Left kidney (tissue), 1 donor: ENCODE measurements at regions not wholly inside any gene's neighbourhood (a gene's known extent, or its start where the extent isn't known, plus 50 kb on each side); places are given as distances from the start of the nearest gene placed in this dataset.

ENCODE experiments used
- DNase-seq: peaks from one replicate; pipeline ENCODE4 v3.0.0-alpha.2; 2013

DNA sequence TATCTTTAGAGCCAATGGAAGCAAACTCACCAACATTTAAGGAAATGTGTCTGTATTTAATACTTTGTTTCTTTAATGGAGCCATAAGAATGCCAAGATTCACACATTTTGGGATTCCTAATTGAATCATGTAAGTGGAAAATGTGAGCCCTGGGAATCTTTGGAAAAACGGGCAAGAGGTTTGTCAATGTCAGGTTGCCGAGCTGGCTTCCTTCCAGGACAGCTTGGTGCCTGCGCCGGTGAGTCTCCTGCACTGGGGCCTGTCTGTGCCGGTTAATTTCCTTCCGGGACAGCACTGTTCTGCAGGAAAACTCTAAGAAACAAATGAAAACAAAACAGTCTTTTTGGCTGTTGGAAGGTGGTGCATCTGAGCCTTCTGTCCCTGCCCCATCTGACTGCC is 210.6 kb downstream of the HAPSTR1 start:
- DNase-seq = no peak

DNA sequence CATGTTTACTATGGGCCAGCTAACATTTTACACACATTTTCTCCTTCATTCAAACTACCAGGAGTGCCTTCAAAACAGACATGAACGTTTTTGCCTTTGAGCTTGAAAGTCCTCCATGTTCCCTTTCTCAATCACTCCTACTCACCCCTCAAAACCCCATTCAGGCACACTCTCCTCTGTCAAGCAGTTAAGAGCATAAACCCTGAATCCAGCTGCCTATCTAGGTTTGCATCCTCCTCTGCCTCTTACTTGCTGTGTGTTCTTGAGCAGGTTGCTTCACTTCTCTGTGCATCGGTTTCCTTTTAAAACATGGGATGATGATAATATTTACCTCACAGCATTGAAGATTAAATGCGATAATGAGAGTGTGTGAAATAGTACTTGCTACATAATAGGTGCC is 215.3 kb downstream of the HAPSTR1 start:
- DNase-seq = no peak

DNA sequence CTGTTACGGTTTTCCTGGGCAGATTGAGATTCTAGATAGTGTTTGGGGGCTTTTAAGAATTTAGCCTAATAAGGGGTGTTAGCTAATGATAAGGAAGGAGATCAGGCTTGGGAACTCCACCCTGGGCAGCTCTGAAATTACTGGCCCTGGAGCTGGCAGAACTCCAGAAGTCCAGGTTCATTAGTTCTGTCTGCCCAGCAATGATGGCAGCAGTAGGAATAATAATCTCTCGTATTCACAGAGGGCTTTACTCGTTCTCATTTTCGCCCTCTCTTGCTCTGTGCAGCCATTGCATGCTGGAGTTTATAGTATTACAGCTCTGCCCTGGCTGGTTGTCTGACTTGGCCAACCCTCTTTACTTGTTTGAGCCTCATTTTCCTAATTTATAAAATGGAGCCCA is 216.0 kb downstream of the HAPSTR1 start:
- DNase-seq = no peak

DNA sequence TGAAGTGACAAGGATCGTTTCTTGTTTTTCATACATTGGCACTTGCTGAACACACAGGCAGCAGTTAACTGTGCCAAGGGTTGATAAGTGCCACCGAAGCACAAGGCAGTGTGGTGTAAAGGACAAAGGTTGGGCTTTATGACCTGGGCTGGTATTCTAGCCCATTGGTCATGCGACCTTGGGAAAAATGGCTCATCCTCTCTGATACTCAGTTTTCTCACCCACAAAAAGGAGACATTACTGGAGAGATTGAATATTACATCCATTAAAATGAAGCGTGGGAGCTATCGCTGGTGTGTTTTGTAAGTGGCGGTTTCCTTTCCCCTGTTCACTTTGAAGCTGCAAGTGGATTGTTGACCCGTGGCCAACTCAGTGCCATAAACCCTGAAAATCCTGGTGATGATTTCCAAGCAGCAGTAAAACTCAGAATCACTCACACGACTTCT is 216.9 kb downstream of the HAPSTR1 start:
- DNase-seq = no peak

DNA sequence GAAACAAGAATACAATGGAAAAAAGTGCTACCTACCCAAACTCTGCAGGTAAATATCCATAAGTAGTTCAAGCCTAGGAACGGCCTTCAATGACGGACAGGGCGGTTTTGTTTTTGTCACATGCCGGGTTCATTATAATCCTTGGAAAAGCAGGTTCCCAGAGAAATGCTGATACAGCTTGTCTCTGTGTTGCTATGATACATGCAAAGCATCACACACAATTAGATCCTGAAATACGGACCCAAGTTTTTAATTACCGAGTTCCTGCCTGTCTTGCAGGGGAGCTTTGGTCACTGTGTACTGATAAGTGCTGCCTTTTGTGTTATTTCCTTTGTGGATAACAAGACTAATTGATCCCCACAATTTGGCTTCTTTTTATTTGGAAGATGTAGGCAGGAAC is 217.4 kb downstream of the HAPSTR1 start:
- no peak for DNase-seq

DNA sequence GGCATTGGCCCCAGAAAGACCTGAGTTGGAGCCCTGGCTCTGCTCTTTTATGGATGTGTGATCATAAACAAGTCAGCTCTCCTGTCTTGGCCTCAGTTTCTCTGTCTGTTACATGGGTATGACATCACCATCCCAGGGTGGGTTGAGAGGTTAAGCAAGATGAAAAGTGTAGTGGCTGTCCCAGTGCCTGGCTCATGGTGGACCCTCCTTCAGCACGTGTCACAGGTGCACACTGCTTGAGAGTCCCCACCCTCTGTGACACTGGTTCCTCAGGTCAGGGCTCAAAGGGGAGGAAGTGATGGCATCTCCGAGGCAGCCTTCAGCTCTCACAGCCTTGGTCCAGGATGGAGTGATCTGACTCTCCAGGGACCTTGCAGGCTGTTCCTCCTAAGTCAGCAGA is 218.4 kb downstream of the HAPSTR1 start:
- DNase-seq = no peak

DNA sequence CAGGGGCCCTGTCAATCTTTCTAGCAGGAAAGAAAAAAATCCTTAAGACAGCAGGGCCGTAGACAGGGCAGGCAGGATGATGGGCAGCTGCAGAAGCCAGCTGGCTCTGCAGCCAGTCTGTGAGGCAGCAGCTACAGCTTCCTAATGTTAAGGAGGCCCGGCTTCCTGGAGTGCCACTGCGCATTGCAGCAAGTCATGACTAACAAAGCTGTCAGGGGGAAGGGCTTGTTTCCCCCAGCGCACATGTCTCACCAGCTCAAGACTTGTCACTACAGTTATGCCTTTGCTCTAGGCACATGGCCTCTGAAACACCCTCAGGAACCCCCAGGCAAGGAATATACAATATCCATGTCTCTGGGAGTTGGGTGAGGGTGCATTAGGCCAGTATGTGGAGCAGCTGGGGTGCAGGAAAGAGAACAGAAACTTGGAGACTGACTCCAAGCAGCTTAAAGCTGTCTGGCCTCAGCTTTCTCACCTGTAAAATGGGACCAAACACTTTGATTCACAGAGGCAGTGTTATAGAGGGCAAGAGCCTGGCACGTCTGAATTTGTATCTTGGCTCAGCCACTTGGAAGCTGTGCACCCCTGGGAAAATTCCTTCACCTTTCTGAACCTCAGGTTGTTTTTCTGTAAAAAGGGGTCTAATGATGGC is 220.0 kb downstream of the HAPSTR1 start:
- no peak for DNase-seq

DNA sequence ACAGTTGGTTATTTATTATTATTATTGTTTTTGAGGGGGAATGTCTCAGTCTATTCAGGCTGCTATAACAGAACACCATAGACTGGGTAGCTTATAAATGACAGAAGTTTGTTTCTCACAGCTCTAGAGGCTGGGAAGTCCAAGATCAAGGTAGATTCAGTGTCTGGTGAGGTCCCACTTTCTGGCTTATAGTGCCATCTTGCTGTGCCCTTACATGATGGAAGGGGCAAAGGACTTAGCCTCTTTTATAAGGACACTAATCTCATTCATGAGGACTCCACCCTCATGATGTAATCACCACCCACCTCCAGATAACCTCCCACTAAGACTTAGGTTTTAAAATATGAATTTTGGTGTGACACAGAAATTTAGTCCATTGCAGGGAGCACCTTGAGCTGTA is 224.6 kb downstream of the HAPSTR1 start:
- no peak for DNase-seq

DNA sequence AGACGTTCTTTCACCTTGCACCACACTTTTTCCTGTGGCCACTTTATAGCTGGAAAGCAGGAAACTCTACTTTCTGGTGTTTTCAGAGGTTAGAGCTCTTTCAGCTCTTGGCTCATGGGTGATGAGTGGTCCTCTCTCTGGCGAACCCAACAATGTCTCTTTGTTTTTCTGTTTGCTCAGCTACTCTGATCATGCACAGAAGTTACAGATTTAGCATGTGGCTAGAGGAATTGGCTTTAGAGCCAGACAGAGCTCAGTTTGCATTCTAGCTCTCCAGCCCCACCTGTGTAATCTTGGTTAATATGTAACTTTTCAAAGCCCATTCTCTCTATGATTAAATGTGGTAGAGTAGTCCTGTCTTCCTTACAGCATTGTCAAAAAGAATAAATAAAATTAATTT is 225.2 kb downstream of the HAPSTR1 start:
- no peak for DNase-seq

DNA sequence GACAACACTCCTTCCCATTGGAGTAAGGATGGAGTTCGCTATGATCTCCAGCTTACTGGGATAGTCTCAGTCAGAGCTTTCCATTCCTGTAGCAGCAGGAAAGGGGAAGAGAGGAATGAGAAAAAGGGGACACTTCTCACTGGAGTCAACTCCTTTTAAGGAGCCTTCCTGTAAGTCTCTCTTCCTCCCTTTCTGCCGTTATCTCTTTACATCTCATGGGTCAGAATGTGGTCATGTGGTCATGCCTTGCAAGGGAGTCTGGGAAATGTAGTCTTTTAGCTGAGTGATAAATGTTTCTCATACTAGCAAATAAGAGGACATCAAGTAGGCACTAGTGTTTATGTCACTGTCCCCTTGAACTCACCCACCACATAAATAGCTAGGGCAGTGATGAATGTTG is 227.3 kb downstream of the HAPSTR1 start:
- no peak for DNase-seq

DNA sequence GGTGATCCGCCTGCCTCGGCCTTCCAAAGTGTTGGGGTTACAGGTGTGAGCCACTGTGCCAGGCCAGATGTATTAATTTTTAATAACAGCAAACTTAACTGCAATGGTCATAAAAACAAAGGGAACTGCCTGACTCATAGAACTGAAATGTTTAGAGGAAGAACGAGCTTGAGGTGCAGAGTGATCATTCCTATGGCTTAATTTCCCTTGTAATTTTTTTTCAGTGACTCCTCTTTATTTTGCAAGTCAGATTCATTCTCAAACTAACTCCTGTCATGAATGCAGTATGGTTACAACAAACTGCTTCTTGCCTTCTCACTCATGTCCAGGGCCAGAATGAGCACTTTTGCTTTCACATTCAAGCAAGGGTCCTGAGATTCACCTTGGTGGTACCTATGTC is 231.3 kb downstream of the HAPSTR1 start:
- no peak for DNase-seq

DNA sequence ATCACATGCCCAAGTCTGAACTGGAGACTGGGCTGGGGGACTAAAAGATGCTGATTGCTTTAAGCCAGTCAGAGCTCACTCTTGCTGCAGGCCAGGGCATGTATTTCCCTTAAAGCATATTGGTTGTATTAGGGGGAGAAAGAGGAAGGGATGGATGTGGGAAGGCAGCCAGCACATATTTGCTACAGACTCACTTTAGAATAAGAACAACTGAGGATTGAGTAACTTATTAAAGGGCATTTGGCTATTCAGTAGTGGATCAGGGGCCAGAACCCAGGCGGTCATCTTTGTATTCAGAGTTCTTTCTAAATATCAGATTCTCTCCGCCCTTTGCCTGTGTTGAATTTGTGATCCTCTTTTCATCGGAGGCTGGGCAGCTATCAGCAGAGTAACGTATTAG is 231.7 kb downstream of the HAPSTR1 start:
- no peak for DNase-seq

DNA sequence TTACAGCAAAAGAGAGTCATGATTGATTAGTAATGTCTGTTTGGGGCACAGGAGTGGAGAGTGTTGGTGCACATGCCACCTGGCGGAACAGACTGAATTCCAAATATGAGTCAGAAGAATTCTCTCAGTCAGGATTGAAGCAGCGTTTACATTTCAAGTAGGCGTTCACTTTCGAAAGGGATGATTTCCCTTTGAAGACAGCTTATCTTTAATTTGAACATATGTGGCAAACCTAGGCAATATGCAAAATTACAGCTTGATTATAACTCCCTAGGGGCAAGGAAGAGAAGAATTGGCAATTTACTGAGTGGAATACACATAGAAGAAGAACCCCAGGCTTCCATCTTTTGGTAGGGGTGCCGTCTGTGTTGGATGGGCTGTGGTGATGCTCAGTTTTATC is 235.8 kb downstream of the HAPSTR1 start:
- DNase-seq = no peak

DNA sequence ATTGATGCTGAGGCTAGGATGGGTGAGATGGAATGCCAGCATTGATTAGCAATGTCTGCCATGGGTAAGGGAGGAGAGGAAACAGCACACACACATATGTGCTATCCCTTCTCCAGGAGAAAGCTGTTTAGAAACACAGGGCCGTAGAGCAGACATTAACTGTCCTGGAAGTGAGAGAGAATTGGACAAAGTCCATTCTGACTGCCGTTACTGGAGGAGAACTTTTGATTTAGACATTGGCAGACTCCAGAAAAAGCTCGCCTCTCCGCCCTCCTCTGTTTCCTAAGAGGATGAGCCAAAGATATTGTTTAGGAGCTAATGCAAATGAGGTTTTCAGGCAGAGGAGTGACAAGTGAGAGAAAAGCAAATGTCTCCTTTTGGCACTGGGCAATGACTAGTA is 237.0 kb downstream of the HAPSTR1 start:
- no peak for DNase-seq

DNA sequence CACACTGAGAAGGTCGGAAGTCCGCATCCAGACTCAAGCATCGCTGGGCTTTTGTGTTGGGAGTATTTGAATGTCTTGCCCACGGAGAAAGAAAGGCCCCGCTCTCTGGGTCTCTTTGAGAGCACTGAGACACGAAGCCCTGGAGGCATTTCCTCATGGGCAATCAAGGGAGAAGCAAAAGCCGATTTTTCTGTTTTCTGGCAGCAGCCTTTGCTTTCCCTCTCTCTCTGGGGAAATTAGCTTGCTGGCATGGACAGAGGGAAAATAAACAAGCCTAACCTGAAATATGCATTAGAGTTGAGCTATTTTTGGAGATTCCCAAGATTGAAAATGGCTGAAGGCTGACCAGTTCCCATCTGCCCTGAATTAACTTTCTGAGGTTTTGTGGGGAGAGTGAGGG is 238.7 kb downstream of the HAPSTR1 start:
- DNase-seq = no peak

DNA sequence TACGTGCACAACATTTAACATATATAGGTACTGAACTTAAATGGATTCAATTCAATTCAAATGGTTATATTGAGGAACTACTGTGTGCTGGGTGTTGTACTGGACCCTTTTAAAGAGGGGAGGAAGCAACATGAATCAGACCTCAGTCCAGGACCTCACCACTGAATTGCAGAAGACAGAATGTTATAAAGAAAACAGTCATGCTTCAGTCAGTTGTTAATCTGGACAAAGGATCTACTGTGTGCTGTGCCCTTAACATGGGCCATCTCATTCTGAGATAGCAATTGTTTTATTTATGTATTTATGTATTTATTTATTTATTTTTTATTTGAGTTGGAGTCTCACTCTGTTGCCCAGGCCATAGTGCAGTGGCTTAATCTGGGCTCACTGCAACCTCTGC is 240.1 kb downstream of the HAPSTR1 start:
- DNase-seq = no peak

DNA sequence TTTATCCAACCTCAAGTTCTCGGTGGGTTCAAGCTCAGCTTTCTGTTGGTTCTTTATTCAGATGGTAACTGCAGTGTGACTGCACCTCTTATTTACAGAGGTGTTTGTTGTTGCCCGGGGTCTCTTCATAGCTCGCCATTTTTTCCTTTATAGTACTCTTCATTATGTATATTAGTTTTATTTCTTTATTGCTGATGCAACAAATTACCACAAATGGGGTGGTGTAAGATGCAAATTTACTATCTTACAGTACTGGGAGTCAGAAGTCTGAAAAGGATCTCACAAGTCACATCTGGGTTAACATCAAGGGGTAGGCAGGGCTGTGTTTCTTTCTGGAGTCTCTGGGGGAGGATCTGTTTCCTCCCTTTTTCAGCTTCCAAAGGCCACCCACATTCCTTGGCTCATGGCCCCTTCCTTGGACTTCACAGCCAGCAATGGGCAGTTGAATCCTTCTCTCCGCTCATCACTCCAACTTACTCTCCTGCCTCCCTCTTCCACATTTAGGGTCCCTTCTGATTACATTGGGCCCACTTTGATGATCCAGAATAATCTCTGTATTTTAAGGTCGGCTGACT is 241.2 kb downstream of the HAPSTR1 start:
- no peak for DNase-seq

DNA sequence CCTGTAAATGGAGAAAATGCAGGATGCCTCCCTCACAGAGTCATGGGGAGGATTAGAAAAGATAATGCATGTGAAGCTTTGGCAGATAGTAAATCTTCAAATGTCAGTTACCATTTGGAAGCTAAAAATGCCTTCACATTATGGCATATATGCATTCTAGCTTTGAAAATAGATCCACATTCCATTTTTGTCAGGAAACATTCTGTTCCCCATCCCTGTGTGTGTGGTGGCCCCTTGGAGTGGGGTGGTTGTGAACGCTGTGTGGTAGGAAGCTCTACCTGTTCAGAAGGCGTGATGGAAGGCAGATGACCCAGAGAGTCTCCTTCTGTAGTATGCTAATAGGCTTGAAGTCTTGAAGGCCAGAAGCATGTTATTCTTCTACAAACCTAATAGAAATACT is 242.0 kb downstream of the HAPSTR1 start:
- no peak for DNase-seq

DNA sequence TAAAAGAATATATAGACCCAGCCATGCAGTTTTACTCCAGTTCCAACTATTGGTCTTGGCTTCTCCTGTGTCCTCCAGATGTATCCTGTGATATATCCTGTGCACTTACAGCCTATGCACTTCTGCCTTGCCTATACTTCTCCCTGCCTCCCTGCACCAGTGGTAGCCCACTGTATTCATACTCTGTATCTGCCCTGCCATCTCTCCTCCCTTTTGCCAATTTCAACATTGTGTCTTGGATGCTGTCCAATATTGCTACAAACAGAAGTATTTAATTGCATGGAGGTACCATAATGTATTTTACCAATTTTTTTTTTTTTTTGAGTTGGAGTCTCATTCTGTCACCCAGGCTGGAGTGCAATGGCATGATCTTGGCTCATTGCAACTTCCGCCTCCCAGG is 242.7 kb downstream of the HAPSTR1 start:
- DNase-seq = no peak

DNA sequence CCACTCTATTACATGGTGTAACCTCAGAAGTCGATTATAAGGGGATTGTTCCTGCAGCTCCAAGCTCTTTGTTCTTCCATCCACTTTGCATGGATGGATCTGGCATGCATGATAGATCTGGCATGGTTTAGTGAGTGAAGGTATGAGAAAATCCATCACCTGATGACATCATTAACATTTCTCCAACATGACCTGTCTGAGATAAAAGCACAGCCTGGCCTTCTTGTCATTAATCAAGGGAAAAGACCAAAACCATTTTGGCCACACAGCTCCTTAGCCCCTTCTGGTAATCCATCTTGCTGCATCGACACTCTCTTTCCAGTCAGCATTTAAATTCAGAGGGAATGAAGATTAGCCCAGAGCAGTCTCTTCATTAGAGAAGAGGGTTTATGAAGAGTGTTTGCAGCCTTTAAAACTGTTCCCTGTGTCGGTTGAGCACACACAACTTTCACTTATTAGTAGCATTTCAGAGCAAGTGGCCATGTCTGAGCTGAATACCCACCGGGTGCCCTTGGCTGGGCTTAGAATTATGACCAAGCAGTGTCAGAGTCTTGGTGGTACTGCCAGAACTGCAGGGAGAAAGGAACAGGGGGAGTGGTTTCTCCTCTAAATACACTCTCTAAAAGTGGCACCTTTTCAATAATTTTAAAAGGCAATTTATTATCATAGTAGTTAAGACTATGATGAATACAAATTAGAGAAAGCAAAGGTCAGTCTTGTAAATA is 246.0 kb downstream of the HAPSTR1 start:
- no peak for DNase-seq

DNA sequence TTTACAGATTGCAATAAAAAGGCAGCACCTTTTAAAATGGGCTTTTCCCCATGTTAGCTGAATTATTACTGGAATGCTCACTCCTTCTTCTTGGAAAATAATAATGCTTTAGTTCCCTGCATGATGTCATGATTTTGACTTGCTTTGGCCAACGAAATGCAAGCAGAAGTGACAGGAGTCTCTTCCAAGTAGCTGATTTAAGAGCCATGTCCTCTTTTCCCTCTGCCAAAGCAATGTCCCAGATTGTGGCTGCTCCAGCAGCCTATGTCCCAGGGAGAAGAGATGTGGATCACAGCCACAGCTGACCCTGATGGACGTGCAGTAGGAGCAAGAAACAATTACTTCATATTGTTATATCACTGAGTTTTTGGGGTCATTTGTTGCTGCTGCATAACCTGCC is 246.6 kb downstream of the HAPSTR1 start:
- no peak for DNase-seq

DNA sequence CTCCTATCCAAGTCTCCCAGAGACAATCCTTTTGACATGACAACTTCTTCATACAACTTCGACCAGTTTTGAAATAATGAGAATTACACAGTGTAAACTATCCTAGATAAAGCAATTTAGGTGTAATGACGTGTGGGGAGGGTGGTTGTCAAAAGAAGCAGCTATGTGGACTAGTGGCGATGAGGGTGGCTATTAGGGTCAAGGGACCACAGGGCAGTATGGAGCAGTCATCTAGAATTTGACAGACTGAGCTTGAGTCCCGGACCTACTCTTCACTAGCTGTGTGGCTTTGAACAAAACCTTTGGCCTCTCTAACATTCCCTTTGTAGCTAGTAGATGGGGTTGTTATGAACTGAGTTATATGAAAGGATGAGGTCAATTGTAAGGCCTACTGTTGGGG is 247.1 kb downstream of the HAPSTR1 start:
- no peak for DNase-seq

DNA sequence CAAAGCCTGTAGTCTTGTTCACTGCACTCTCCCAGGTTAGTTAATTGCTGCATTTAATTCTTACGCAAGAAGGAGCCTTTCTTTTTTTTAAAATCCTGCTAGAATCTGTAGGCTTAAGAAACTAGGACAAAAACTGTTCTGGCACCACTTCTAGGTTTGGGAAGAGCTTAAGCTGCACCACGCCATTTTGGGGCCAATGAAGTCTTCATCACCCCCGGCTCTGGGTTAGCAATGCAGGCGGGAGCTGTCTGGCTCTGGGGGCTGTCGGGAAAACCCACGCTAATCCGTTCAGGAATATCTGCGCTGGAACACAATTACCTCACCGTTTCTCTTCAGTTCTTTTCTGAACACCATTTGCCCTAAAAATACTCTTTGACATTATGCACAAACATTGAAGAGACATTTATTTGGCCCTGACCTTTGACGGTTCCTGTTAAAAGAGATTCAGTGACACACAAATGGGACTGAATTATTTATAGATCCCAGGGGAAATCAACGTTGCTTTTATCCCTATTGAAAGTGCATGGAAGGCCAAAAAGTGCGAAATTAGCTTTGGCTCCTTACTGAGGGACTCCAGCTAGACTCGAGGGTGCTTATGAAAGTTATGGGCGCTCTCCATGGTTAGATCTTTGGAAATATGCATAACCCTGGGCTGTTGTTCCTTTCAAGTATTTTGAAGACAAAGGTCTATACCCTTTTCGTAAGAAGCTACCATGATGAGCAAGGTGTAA is 249.2 kb downstream of the HAPSTR1 start:
- DNase-seq = no peak
